ENCODE measurements at regions not wholly inside any gene's neighbourhood (a gene's known extent, or its start where the extent isn't known, plus 50 kb on each side); places are given as distances from the start of the nearest gene placed in this dataset.
A peak's percentile ranks its signal among the peaks of the same experiment; 100 is the strongest.

DNA sequence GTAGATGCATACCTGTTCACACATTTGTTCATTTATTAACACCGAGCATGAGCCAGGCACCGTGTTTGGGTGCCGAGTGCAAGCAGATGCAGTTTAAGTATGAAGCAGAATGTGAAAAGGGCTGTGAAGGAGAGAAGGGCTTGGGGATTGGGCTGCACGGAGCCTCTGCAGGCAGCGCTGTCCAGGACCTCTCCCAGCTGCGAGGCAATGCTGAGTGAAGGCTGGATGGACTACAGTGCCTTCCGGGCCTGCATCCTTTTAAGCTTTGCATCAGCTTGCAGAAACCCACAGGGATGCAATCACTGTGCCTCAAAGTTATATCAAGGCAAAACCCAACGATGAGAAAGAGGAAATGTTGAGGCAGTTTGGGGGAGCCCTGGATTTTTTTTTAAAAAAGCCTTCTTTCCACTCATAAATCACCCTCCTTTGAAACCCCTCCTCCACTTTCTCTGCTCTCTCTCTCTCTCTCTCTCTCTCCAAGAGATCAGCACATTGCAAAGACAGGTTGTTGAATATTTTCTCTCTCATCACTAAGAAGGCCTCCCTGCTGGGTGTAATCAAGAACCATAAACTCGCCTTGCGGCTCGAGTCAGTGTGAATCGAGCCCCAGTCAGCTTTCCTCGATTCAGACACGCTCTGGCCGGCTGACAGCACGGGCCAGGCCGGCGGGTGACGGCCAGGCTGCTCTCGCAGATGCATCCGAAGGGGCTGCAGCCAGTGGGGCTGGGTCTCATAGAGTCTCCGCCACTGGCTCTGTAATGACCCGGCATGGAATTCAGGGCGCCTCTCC, 89.2 kb upstream of the POU3F1 start:
- no peak overlapping the region for H3K56ac ChIP-seq (ENCODE audit: low read length)
- H4K5ac ChIP-seq (ENCODE audit: low read length): no peak overlapping the region
- H3K4me1 ChIP-seq (ENCODE audit: control insufficient read depth, low read depth, low read length): peaks cover 9% of the 10 kb centered on the region
- no peak overlapping the region for H3K18ac ChIP-seq (ENCODE audit: low read length)
- H3K4me3 ChIP-seq (ENCODE audit: low read length): no peak overlapping the region
- H3K36me3 ChIP-seq (ENCODE audit: control insufficient read depth, insufficient read depth, low read length): no peaks in the 10 kb centered on the region
- no peak overlapping the region for H3K4me2 ChIP-seq (ENCODE audit: low read length)
- no peak overlapping the region for H2BK120ac ChIP-seq (ENCODE audit: low read depth, low read length)
- WGBS (ENCODE audit: extremely low coverage, insufficient coverage, low lambda C conversion rate): no CpG with 5 or more reads among the region's 24 CpGs
- no peaks in the 10 kb centered on the region for H3K27me3 ChIP-seq (ENCODE audit: insufficient read depth, low read length, poor library complexity)
- no peak overlapping the region for H3K23ac ChIP-seq (ENCODE audit: low read length)
- no peaks in the 10 kb centered on the region for H3K79me2 ChIP-seq (ENCODE audit: control insufficient read depth, insufficient read depth, low read length)
- no peak for DNase-seq
- H3K4ac ChIP-seq (ENCODE audit: low read depth, low read length): no peak overlapping the region
- H3K79me1 ChIP-seq (ENCODE audit: low read length): no peaks in the 10 kb centered on the region
- no peak overlapping the region for H4K8ac ChIP-seq (ENCODE audit: low read depth, low read length)
- H3K9ac ChIP-seq (ENCODE audit: low read length): no peak overlapping the region
- no peak overlapping the region for H2BK15ac ChIP-seq (replicated peaks; ENCODE audit: low read depth)
- no peak overlapping the region for H2BK5ac ChIP-seq (ENCODE audit: low read length)
- H2AK5ac ChIP-seq (ENCODE audit: low read length): no peak overlapping the region
- H3K27ac ChIP-seq (ENCODE audit: low read depth, low read length): no peak overlapping the region

DNA sequence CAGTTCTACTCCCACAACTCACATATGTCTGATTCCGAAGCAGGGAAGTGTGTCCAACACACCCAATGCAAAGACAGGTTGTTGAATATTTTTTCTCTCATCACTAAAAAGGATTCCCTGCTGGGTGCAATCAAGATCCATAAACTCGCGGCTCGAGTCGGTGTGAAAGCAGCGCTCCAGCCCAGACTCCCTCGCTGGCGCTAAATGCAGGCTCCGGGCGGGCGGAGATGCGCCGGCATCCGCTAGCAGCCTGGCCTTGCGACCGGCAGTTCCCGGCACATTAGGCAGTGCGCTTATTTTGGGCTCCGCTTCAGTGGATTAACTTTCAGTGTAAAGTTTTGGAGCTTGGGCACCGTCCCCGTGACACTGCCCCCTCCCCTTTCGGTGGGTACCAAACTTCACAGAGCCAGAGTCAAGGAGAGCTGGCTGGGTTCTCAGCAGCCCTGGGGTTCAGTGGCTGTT, 87.7 kb upstream of the POU3F1 start:
- Histone ChIP-seq H3K56ac (ENCODE audit: low read length) (no peak overlapping the region), H3K4me3 (ENCODE audit: low read length) (no peak overlapping the region), H3K36me3 (ENCODE audit: control insufficient read depth, insufficient read depth, low read length) (no peaks in the 10 kb centered on the region), H3K27ac (ENCODE audit: low read depth, low read length) (no peak overlapping the region), H4K5ac (ENCODE audit: low read length) (no peak overlapping the region), H3K4me2 (ENCODE audit: low read length) (no peak overlapping the region), H2BK5ac (ENCODE audit: low read length) (no peak overlapping the region), H4K8ac (ENCODE audit: low read depth, low read length) (no peak overlapping the region), H2AK5ac (ENCODE audit: low read length) (no peak overlapping the region), H3K79me1 (ENCODE audit: low read length) (no peaks in the 10 kb centered on the region), H3K4ac (ENCODE audit: low read depth, low read length) (no peak overlapping the region), H3K4me1 (ENCODE audit: control insufficient read depth, low read depth, low read length) (no peaks in the 10 kb centered on the region), H2BK15ac (replicated peaks; ENCODE audit: low read depth) (no peak overlapping the region), H3K18ac (ENCODE audit: low read length) (no peak overlapping the region), H3K79me2 (ENCODE audit: control insufficient read depth, insufficient read depth, low read length) (no peaks in the 10 kb centered on the region), H3K9ac (ENCODE audit: low read length) (no peak overlapping the region), H2BK120ac (ENCODE audit: low read depth, low read length) (no peak overlapping the region), H3K27me3 (ENCODE audit: insufficient read depth, low read length, poor library complexity) (no peaks in the 10 kb centered on the region), H3K23ac (ENCODE audit: low read length) (peak overlapping the region; percentile 29)
- peak; percentile 42 for DNase-seq
- no CpG with 5 or more reads among the region's 22 CpGs for WGBS (ENCODE audit: extremely low coverage, insufficient coverage, low lambda C conversion rate)

GRCh38 chr1:38133756-38134155, 87.2 kb upstream of the POU3F1 start:
- no peak overlapping the region for H4K5ac ChIP-seq (ENCODE audit: low read length)
- no peak overlapping the region for H3K9ac ChIP-seq (ENCODE audit: low read length)
- no peak overlapping the region for H2BK120ac ChIP-seq (ENCODE audit: low read depth, low read length)
- no peaks in the 10 kb centered on the region for H3K79me2 ChIP-seq (ENCODE audit: control insufficient read depth, insufficient read depth, low read length)
- no peak for DNase-seq
- H2BK15ac ChIP-seq (replicated peaks; ENCODE audit: low read depth): no peak overlapping the region
- H3K27ac ChIP-seq (ENCODE audit: low read depth, low read length): no peak overlapping the region
- H2BK5ac ChIP-seq (ENCODE audit: low read length): no peak overlapping the region
- no peaks in the 10 kb centered on the region for H3K4me1 ChIP-seq (ENCODE audit: control insufficient read depth, low read depth, low read length)
- H4K8ac ChIP-seq (ENCODE audit: low read depth, low read length): no peak overlapping the region
- H2AK5ac ChIP-seq (ENCODE audit: low read length): no peak overlapping the region
- no peak overlapping the region for H3K56ac ChIP-seq (ENCODE audit: low read length)
- H3K36me3 ChIP-seq (ENCODE audit: control insufficient read depth, insufficient read depth, low read length): no peaks in the 10 kb centered on the region
- no peak overlapping the region for H3K4me3 ChIP-seq (ENCODE audit: low read length)
- WGBS (ENCODE audit: extremely low coverage, insufficient coverage, low lambda C conversion rate): no CpG with 5 or more reads among the region's 27 CpGs
- no peak overlapping the region for H3K4me2 ChIP-seq (ENCODE audit: low read length)
- no peaks in the 10 kb centered on the region for H3K79me1 ChIP-seq (ENCODE audit: low read length)
- H3K23ac ChIP-seq (ENCODE audit: low read length): no peak overlapping the region
- no peaks in the 10 kb centered on the region for H3K27me3 ChIP-seq (ENCODE audit: insufficient read depth, low read length, poor library complexity)
- no peak overlapping the region for H3K4ac ChIP-seq (ENCODE audit: low read depth, low read length)
- H3K18ac ChIP-seq (ENCODE audit: low read length): no peak overlapping the region

- Histone ChIP-seq H3K27me3 (ENCODE audit: insufficient read depth, low read length, poor library complexity) (no peaks in the 10 kb centered on the region), H3K4me3 (ENCODE audit: low read length) (no peak overlapping the region), H2BK120ac (ENCODE audit: low read depth, low read length) (no peak overlapping the region), H3K56ac (ENCODE audit: low read length) (no peak overlapping the region), H2BK5ac (ENCODE audit: low read length) (no peak overlapping the region), H3K36me3 (ENCODE audit: control insufficient read depth, insufficient read depth, low read length) (no peaks in the 10 kb centered on the region), H2BK15ac (replicated peaks; ENCODE audit: low read depth) (no peak overlapping the region), H4K5ac (ENCODE audit: low read length) (no peak overlapping the region), H3K4me1 (ENCODE audit: control insufficient read depth, low read depth, low read length) (no peaks in the 10 kb centered on the region), H4K8ac (ENCODE audit: low read depth, low read length) (no peak overlapping the region), H2AK5ac (ENCODE audit: low read length) (no peak overlapping the region), H3K79me1 (ENCODE audit: low read length) (no peaks in the 10 kb centered on the region), H3K4me2 (ENCODE audit: low read length) (no peak overlapping the region), H3K4ac (ENCODE audit: low read depth, low read length) (no peak overlapping the region), H3K27ac (ENCODE audit: low read depth, low read length) (no peak overlapping the region), H3K9ac (ENCODE audit: low read length) (no peak overlapping the region), H3K23ac (ENCODE audit: low read length) (no peak overlapping the region), H3K18ac (ENCODE audit: low read length) (no peak overlapping the region), H3K79me2 (ENCODE audit: control insufficient read depth, insufficient read depth, low read length) (no peaks in the 10 kb centered on the region)
- DNase-seq: no peak
- WGBS (ENCODE audit: extremely low coverage, insufficient coverage, low lambda C conversion rate): no CpG with 5 or more reads among the region's 7 CpGs
These were observed 86.7 kb upstream of the POU3F1 start for GRCh38 chr1:38133304-38133703.

DNA sequence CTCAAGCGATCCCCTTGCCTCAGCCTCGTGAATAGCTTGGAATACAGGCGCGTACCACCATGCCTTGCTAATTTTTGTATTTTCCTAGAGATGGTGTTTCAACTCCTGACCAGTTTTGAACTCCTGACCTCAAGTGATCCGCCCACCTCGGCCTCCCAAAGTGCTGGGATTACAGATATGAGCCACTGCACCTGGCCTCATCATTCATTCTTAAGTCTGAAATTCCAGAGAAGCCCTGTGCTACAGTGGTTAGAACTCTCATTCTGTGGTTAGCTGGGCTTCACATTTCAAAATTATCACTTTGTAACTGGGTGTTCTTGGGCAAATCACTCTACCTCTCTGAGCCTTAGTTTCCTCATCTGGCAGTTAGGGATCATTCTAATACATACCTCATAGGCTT, 86.1 kb upstream of the POU3F1 start:
- Histone ChIP-seq H3K27ac (ENCODE audit: low read depth, low read length) (no peak overlapping the region), H3K56ac (ENCODE audit: low read length) (no peak overlapping the region), H2BK120ac (ENCODE audit: low read depth, low read length) (no peak overlapping the region), H3K79me2 (ENCODE audit: control insufficient read depth, insufficient read depth, low read length) (no peaks in the 10 kb centered on the region), H3K27me3 (ENCODE audit: insufficient read depth, low read length, poor library complexity) (no peaks in the 10 kb centered on the region), H3K4me1 (ENCODE audit: control insufficient read depth, low read depth, low read length) (no peaks in the 10 kb centered on the region), H3K4ac (ENCODE audit: low read depth, low read length) (no peak overlapping the region), H2BK5ac (ENCODE audit: low read length) (no peak overlapping the region), H2AK5ac (ENCODE audit: low read length) (no peak overlapping the region), H3K4me3 (ENCODE audit: low read length) (no peak overlapping the region), H4K8ac (ENCODE audit: low read depth, low read length) (no peak overlapping the region), H2BK15ac (replicated peaks; ENCODE audit: low read depth) (no peak overlapping the region), H3K23ac (ENCODE audit: low read length) (no peak overlapping the region), H3K9ac (ENCODE audit: low read length) (no peak overlapping the region), H3K4me2 (ENCODE audit: low read length) (no peak overlapping the region), H4K5ac (ENCODE audit: low read length) (no peak overlapping the region), H3K79me1 (ENCODE audit: low read length) (no peaks in the 10 kb centered on the region), H3K18ac (ENCODE audit: low read length) (no peak overlapping the region), H3K36me3 (ENCODE audit: control insufficient read depth, insufficient read depth, low read length) (no peaks in the 10 kb centered on the region)
- no peak for DNase-seq
- WGBS (ENCODE audit: extremely low coverage, insufficient coverage, low lambda C conversion rate): no CpG with 5 or more reads among the region's 6 CpGs
